OCI-LY1 (cell line): ENCODE measurements at regions not wholly inside any gene's neighbourhood (a gene's known extent, or its start where the extent isn't known, plus 50 kb on each side); places are given as distances from the start of the nearest gene placed in this dataset.

Experiments
- CTCF ChIP-seq: fragments of 200-600 bp; sonication (generic), shearing (Covaris generic); IDR thresholded peaks from 2 replicates; pipeline ENCODE4 v1.5.1; 2017; ENCODE audit warnings: mild to moderate bottlenecking, antibody characterized with exemption, low read length, moderate library complexity, mixed read lengths
- EZH2 ChIP-seq: fragments of 200-600 bp; sonication (generic), shearing (Covaris generic); IDR thresholded peaks from 2 replicates; pipeline ENCODE4 v1.8.0; 2017; ENCODE audit warnings: borderline replicate concordance, mixed run types, mild to moderate bottlenecking, antibody characterized with exemption, low read length, moderate library complexity, mixed read lengths

- TF ChIP-seq CTCF (no peak), EZH2 (no peak)
Measured at GRCh38 chr12:92550661-92551060, 152.1 kb upstream of the PLEKHG7 start.
